PC-9 (cell line): ENCODE measurements at regions not wholly inside any gene's neighbourhood (a gene's known extent, or its start where the extent isn't known, plus 50 kb on each side); places are given as distances from the start of the nearest gene placed in this dataset.

Source experiments
- BruUV-seq: library from RNA; stranded (reverse); fragments of 400-500 nt; replicated peaks from 2 replicates; lab custom pipeline; 2021; lab: Mats Ljungman, UMichigan
- CTCF ChIA-PET: fragments of 300-600 bp; sonication (Branson Sonifier 250); formaldehyde crosslinking; loops from one replicate; lab custom pipeline; 2022; ENCODE audit warnings: antibody characterized with exemption; lab: Charles Lee
- POLR2A ChIA-PET: fragments of 300-600 bp; sonication (Branson Sonifier 250); formaldehyde crosslinking; loops from one replicate; lab custom pipeline; 2022; ENCODE audit warnings: antibody characterized with exemption; ENCODE audit not compliant: unreplicated experiment; lab: Charles Lee
- DNase-seq, 2 experiments: peaks; one replicate each; pipeline versions ENCODE4 v3.0.0 to v3.0.0-alpha.2; 2015 to 2022; ENCODE audit warnings: mixed read lengths in 1 of 2
- H2AFZ ChIP-seq: fragments of 200-600 bp; sonication (generic); 2 replicates; pipeline ENCODE4 v1.8.1; 2017; ENCODE audit warnings: antibody characterized with exemption
- H3F3A ChIP-seq: fragments of 200-600 bp; sonication (generic); 2 replicates; pipeline ENCODE4 v1.8.1; 2017; ENCODE audit warnings: antibody characterized with exemption, mild to moderate bottlenecking, low read depth; ENCODE audit not compliant: insufficient read depth
- H3K27ac ChIP-seq: fragments of 200-600 bp; sonication (generic); 2 replicates; pipeline ENCODE4 v1.6.1; 2016; ENCODE audit warnings: mixed run types
- H3K27me3 ChIP-seq: fragments of 200-600 bp; sonication (generic); 2 replicates; pipeline ENCODE4 v1.6.1; 2016; ENCODE audit warnings: low read depth, mixed run types; ENCODE audit not compliant: insufficient read depth
- H3K36me3 ChIP-seq: fragments of 200-600 bp; sonication (generic); 2 replicates; pipeline ENCODE4 v1.6.1; 2016; ENCODE audit warnings: low read depth, mixed run types
- H3K4me1 ChIP-seq: fragments of 200-600 bp; sonication (generic); replicated peaks from 2 replicates; pipeline ENCODE4 v1.6.1; 2016; ENCODE audit warnings: mixed run types; ENCODE audit not compliant: insufficient read depth
- H3K4me2 ChIP-seq: fragments of 200-600 bp; sonication (generic); 2 replicates; pipeline ENCODE4 v1.6.1; 2017; ENCODE audit warnings: mixed run types
- H3K4me3 ChIP-seq: fragments of 200-600 bp; sonication (generic); 2 replicates; pipeline ENCODE4 v1.6.1; 2016; ENCODE audit warnings: mixed run types
- H3K79me2 ChIP-seq: fragments of 200-600 bp; sonication (generic); 2 replicates; pipeline ENCODE4 v1.6.1; 2017; ENCODE audit warnings: low read depth, mixed run types
- H3K9me2 ChIP-seq: fragments of 200-600 bp; sonication (generic); 2 replicates; pipeline ENCODE4 v1.8.1; 2017; ENCODE audit warnings: mild to moderate bottlenecking; ENCODE audit not compliant: insufficient read depth
- H3K9me3 ChIP-seq: fragments of 200-600 bp; sonication (generic); 2 replicates; pipeline ENCODE4 v1.8.1; 2016; ENCODE audit warnings: low read depth; ENCODE audit not compliant: insufficient read depth
- H4K20me1 ChIP-seq: fragments of 200-600 bp; sonication (generic); 2 replicates; pipeline ENCODE4 v1.8.1; 2017; ENCODE audit not compliant: insufficient read depth
- CTCF ChIP-seq: fragments of 200-600 bp; sonication (generic); conservative IDR thresholded peaks from 2 replicates; pipeline ENCODE4 v1.6.1; 2017; ENCODE audit warnings: mixed run types, antibody characterized with exemption, mild to moderate bottlenecking, moderate library complexity
- EZH2 ChIP-seq: fragments of 200-600 bp; sonication (generic); IDR thresholded peaks from 2 replicates; pipeline ENCODE4 v1.8.0; 2017; ENCODE audit warnings: antibody characterized with exemption, low read depth
- intact Hi-C: fragments of 100-400 bp; cut with micrococcal nuclease; formaldehyde crosslinking; loops from one replicate; pipeline ENCODE4 v1.10.0; 2022; ENCODE audit not compliant: unreplicated experiment

- no peak overlapping the region for H2AFZ ChIP-seq
- DNase-seq, result no peak
- no peaks in the 10 kb centered on the region for H3K36me3 ChIP-seq
- TF ChIP-seq EZH2 (no peak), CTCF (no peak)
- no peak overlapping the region for H3K4me2 ChIP-seq
- POLR2A ChIA-PET, result no interaction called here
- no peaks in the 10 kb centered on the region for H4K20me1 ChIP-seq
- no peaks in the 10 kb centered on the region for H3K9me2 ChIP-seq
- H3K4me3 ChIP-seq, result no peak overlapping the region
- no TSS peak for BruUV-seq
- CTCF ChIA-PET, result no interaction called here
- no peaks in the 10 kb centered on the region for H3F3A ChIP-seq
- H3K27ac ChIP-seq, result no peak overlapping the region
- H3K27me3 ChIP-seq, result no peaks in the 10 kb centered on the region
- no peaks in the 10 kb centered on the region for H3K79me2 ChIP-seq
- intact Hi-C loops, result no loop called here
- no peaks in the 10 kb centered on the region for H3K9me3 ChIP-seq
- no peaks in the 10 kb centered on the region for H3K4me1 ChIP-seq
Measured at GRCh38 chr11:42598341-42598740, 713.5 kb upstream of the API5 start.

GRCh38 chr11:42620796-42621195 is 691.0 kb upstream of the API5 start:
- TF ChIP-seq CTCF (no peak), EZH2 (no peak)
- Histone ChIP-seq H3K36me3 (no peaks in the 10 kb centered on the region), H3K79me2 (no peaks in the 10 kb centered on the region), H3K4me3 (no peak overlapping the region), H3K27ac (no peak overlapping the region), H3K27me3 (0 out of 2 replicates have a peak, but pooled peaks cover 5% of the 10 kb centered on the region), H3K4me2 (no peak overlapping the region), H3K9me2 (no peaks in the 10 kb centered on the region), H4K20me1 (no peaks in the 10 kb centered on the region), H3K9me3 (no peaks in the 10 kb centered on the region), H3F3A (no peaks in the 10 kb centered on the region), H3K4me1 (no peaks in the 10 kb centered on the region), H2AFZ (no peak overlapping the region)
- no peak for DNase-seq
- POLR2A ChIA-PET, result interaction anchor here (0.7 kb wide), 1 partner anchor 645 kb away, joined by 4 read pairs; no protein-coding TSS in a partner anchor
- CTCF ChIA-PET, result no interaction called here
- intact Hi-C loops, result no loop called here
- BruUV-seq, result no TSS peak

GRCh38 chr11:42625757-42626665 is 685.8 kb upstream of the API5 start:
- intact Hi-C loops, result no loop called here

More at GRCh38 chr11:42625757-42626665, 685.8 kb upstream of the API5 start:
- POLR2A ChIA-PET, result no interaction called here
- Histone ChIP-seq H3K36me3 (no peaks in the 10 kb centered on the region), H3K27me3 (0 out of 2 replicates have a peak, but pooled peaks cover 6% of the 10 kb centered on the region), H3K9me3 (no peaks in the 10 kb centered on the region), H4K20me1 (no peaks in the 10 kb centered on the region), H3K4me3 (no peak overlapping the region), H2AFZ (no peak overlapping the region), H3F3A (no peaks in the 10 kb centered on the region), H3K4me1 (no peaks in the 10 kb centered on the region), H3K9me2 (no peaks in the 10 kb centered on the region), H3K4me2 (no peak overlapping the region), H3K79me2 (no peaks in the 10 kb centered on the region), H3K27ac (no peak overlapping the region)
- no peak for TF ChIP-seq CTCF
- BruUV-seq, result no TSS peak
- DNase-seq, result no peak
- CTCF ChIA-PET, result no interaction called here
